ENCODE measurements at regions not wholly inside any gene's neighbourhood (a gene's known extent, or its start where the extent isn't known, plus 50 kb on each side); places are given as distances from the start of the nearest gene placed in this dataset.

DNA sequence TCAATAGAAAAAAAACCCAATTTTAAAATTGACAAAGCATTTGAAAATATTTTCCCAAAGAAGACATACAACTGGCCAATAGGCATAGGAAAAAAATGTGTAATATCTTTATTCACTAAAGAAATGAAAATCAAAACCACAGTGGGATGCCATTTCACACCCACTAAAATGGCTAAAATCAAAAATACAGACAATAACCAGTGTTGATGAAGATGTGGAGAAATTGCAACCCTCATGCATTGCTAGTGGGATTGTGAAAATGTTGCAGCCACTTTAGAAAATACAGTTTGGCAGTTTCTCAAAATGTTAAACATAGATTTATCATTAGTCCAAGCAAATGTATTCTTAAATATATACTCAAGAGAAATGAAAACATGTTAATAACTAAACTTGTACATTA, 315.1 kb upstream of the GPR149 start:
- H3K4me3 ChIP-seq (ENCODE audit: low read length), result no peak overlapping the region
- no peak for DNase-seq (ENCODE audit: low read depth)
- TF ChIP-seq, protein P1, sequence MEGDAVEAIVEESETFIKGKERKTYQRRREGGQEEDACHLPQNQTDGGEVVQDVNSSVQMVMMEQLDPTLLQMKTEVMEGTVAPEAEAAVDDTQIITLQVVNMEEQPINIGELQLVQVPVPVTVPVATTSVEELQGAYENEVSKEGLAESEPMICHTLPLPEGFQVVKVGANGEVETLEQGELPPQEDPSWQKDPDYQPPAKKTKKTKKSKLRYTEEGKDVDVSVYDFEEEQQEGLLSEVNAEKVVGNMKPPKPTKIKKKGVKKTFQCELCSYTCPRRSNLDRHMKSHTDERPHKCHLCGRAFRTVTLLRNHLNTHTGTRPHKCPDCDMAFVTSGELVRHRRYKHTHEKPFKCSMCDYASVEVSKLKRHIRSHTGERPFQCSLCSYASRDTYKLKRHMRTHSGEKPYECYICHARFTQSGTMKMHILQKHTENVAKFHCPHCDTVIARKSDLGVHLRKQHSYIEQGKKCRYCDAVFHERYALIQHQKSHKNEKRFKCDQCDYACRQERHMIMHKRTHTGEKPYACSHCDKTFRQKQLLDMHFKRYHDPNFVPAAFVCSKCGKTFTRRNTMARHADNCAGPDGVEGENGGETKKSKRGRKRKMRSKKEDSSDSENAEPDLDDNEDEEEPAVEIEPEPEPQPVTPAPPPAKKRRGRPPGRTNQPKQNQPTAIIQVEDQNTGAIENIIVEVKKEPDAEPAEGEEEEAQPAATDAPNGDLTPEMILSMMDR (conservative IDR thresholded peaks at IDR 0.05; ENCODE audit: low read length), result no peak

DNA sequence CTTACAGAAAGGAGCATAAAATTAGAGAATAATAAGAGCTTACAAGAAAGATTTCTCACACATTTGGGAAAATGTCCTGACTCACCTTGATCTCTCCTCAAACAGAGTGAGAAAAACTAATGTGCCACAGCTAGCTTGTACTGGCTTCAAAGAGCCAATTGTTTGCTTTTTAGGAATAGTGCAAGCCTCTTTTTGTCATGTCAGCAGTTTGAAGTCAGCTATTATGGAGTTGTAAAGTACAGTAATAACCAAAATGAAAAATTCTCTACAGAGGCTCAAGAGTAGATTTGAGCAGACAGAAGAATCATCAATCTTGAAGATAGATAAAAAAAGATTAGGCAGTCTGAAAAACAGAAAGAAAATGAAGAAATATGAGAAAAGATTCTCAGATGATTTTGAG, 313.4 kb upstream of the GPR149 start:
- TF ChIP-seq, protein P1 (conservative IDR thresholded peaks at IDR 0.05; ENCODE audit: low read length), result no peak
- H3K4me3 ChIP-seq (ENCODE audit: low read length), result no peak overlapping the region
- DNase-seq (ENCODE audit: low read depth), result no peak

DNA sequence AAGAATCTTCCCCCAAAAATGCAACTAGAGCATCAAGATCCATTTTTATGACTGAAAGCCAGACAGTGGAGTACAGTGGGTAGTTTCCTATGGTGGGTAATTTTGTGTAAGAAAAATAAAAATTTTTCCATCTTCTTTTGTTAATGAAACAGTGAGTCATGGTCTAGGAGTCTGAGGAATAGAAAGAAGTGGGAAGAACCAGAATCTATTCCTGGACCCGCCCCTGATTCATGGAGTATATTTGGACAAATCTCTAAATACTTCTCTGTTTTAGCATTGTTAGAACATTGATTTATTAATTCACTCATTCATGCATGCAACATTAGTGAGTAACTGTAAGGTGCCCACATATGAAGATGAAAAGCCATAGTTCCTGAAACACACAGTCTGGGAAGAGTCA, 304.5 kb upstream of the GPR149 start:
- TF ChIP-seq, protein P1 (conservative IDR thresholded peaks at IDR 0.05; ENCODE audit: low read length), result no peak
- no peak overlapping the region for H3K4me3 ChIP-seq (ENCODE audit: low read length)
- DNase-seq (ENCODE audit: low read depth), result no peak

DNA sequence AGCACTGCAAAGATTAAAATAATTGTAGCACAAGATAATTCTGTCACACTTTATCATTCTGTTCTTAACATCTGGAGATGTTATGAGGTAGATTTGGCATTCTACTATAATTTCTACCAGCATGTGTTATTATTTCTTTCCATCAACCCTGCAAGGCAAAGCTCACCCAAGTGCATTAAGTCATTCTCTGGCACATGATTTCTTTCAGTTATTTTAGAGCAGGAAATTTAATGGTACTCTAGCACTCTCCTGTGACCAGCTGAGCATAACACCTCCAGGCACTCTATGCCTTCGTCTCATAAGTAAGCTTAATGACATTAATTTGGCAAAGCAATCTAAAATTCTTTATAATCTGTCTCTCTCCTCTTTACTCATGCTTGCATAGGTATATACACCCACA, 300.2 kb upstream of the GPR149 start:
- DNase-seq (ENCODE audit: low read depth), result no peak
- TF ChIP-seq, protein P1 (conservative IDR thresholded peaks at IDR 0.05; ENCODE audit: low read length), result no peak

DNA sequence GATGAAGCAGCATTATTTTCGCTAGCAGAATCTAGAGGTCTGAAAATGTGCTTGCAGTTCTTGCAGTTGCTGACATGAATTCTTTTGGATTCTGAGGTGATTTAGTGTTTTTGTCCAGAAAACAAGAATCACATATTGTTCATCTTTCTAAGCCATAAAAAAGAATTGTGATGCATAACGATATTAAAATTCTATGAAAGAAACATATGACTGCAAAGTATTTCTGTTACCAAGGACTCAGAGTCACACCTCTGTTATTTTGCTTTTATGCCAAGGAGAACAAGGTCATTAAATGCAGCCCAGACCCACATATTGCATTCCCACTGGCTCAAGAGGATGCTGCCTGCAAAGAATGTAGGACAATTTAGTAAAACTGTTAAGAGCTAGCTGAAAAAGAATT, 299.8 kb upstream of the GPR149 start:
- no peak for DNase-seq (ENCODE audit: low read depth)
- TF ChIP-seq, protein P1 (conservative IDR thresholded peaks at IDR 0.05; ENCODE audit: low read length), result no peak
- H3K4me3 ChIP-seq (ENCODE audit: low read length), result no peak overlapping the region

More for the DNA sequence above, 300.2 kb upstream of the GPR149 start:
- H3K4me3 ChIP-seq (ENCODE audit: low read length), result no peak overlapping the region

DNA sequence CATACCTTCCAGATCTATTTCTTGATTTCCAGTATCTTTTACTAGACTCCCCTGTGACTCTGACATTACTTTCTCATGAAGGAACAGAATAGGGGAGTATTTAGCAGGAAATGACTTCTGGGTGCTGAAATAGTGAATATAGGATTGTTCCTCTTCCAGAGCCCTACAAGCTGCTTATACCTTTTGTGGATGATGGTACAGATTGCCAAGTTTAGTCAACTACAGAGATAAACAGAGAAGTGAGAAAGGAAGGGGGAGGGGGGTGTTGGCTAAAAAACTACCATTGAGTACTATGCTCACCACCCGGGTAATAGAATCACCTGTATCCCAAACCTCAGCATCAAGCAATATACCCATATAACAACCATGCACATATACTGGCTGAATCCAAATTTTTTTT, 298.3 kb upstream of the GPR149 start:
- no peak for DNase-seq (ENCODE audit: low read depth)
- H3K4me3 ChIP-seq (ENCODE audit: low read length), result no peak overlapping the region
- TF ChIP-seq, protein P1 (conservative IDR thresholded peaks at IDR 0.05; ENCODE audit: low read length), result no peak

DNA sequence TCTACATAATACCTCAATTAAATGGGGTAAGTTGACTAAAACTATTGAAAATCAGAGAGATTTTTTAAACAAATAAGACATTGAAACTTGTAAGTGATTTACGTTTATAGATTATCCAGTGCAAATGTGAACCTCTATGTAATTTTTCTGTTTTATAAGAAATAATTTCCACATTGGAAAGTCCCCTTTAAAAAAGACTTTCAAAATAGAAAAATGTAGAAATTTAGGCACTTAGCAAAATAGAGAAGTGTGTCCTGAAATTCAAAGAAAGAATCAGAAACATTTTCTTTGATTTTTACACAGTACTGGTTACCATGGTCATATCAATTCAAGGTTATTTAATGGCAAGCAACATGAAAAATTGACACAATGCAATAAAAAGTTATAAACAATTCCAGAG, 290.9 kb upstream of the GPR149 start:
- TF ChIP-seq, protein P1 (conservative IDR thresholded peaks at IDR 0.05; ENCODE audit: low read length), result no peak
- H3K4me3 ChIP-seq (ENCODE audit: low read length), result no peak overlapping the region
- DNase-seq (ENCODE audit: low read depth), result no peak

All from AG10803 (cell line).